Ascending aorta (tissue), 2 donors: ENCODE measurements at regions not wholly inside any gene's neighbourhood (a gene's known extent, or its start where the extent isn't known, plus 50 kb on each side); places are given as distances from the start of the nearest gene placed in this dataset.

ENCODE experiments used
- DNase-seq, 2 donors: peaks; one replicate each; pipeline ENCODE4 v3.0.0-alpha.2; 2019; ENCODE audit warnings: low spot score in 2 of 2
- H3K27ac ChIP-seq, 2 donors: fragments of 200-600 bp; sonication (generic); one replicate each; pipeline ENCODE4 v1.5.1; 2016 to 2017; ENCODE audit warnings: mild to moderate bottlenecking in 1 of 2
- H3K27me3 ChIP-seq: fragments of 200-600 bp; sonication (generic); one replicate; pipeline ENCODE4 v1.5.1; 2017
- H3K36me3 ChIP-seq, 2 donors: fragments of 200-600 bp; sonication (generic); one replicate each; pipeline ENCODE4 v1.5.1; 2016
- H3K4me1 ChIP-seq, 2 donors: fragments of 200-600 bp; sonication (generic); one replicate each; pipeline ENCODE4 v1.5.1; 2016 to 2017; ENCODE audit warnings: mild to moderate bottlenecking in 1 of 2
- H3K4me3 ChIP-seq, 2 donors: fragments of 200-600 bp; sonication (generic); one replicate each; pipeline ENCODE4 v1.5.1; 2016 to 2017; ENCODE audit warnings: mild to moderate bottlenecking in 1 of 2
- H3K9me3 ChIP-seq, 2 donors: fragments of 200-600 bp; sonication (generic); one replicate each; pipeline ENCODE4 v1.5.1; 2016
- intact Hi-C: fragments of 100-400 bp; cut with DNase I; formaldehyde crosslinking; loops from one replicate; pipeline ENCODE4 v1.15.1; 2023
- TF ChIP-seq, protein P1 (sequence below), 3 experiments: fragments of 200-600 bp in 2 of 3; fragments of 450-650 bp in 1 of 3; sonication (generic) in 2 of 3; IDR thresholded peaks; one replicate each; pipeline ENCODE4 v1.5.1; 2016 to 2019; ENCODE audit warnings: antibody characterized with exemption in 3 of 3, mild to moderate bottlenecking in 1 of 3, moderate library complexity in 1 of 3

DNA sequence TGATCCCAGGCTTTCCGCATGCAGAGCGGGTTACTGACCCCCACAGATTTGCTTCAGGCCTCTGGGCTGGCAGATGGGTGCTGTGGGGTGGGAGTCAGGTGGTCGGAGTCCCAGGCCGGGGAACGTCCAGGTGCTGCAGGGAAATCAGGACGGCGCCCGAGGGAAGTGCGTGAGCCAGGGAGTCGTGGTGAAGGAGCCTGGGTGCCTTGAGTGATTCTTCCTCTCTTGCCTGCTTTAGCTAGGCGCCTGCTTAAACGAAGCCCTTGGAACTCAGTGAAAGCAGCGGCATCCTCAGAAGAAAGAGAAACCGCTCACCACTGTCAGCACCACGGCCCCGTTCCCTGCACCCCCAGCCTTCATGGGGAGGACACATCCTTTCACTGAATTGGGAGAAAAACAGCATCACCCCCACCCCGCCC lies 455.6 kb downstream of the BRD1 start:
- Histone ChIP-seq H3K27me3 (no peaks in the 10 kb centered on the region), H3K4me1 (no peaks in the 10 kb centered on the region), H3K4me3 (no peak overlapping the region), H3K36me3 (no peaks in the 10 kb centered on the region), H3K27ac (no peak overlapping the region), H3K9me3 (no peaks in the 10 kb centered on the region)
- peak in 1 of 2 donors; percentile 43 for DNase-seq
- TF ChIP-seq, protein P1, sequence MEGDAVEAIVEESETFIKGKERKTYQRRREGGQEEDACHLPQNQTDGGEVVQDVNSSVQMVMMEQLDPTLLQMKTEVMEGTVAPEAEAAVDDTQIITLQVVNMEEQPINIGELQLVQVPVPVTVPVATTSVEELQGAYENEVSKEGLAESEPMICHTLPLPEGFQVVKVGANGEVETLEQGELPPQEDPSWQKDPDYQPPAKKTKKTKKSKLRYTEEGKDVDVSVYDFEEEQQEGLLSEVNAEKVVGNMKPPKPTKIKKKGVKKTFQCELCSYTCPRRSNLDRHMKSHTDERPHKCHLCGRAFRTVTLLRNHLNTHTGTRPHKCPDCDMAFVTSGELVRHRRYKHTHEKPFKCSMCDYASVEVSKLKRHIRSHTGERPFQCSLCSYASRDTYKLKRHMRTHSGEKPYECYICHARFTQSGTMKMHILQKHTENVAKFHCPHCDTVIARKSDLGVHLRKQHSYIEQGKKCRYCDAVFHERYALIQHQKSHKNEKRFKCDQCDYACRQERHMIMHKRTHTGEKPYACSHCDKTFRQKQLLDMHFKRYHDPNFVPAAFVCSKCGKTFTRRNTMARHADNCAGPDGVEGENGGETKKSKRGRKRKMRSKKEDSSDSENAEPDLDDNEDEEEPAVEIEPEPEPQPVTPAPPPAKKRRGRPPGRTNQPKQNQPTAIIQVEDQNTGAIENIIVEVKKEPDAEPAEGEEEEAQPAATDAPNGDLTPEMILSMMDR (IDR thresholded peaks at IDR 0.05), result no peak
- intact Hi-C loops, result no loop called here

DNA sequence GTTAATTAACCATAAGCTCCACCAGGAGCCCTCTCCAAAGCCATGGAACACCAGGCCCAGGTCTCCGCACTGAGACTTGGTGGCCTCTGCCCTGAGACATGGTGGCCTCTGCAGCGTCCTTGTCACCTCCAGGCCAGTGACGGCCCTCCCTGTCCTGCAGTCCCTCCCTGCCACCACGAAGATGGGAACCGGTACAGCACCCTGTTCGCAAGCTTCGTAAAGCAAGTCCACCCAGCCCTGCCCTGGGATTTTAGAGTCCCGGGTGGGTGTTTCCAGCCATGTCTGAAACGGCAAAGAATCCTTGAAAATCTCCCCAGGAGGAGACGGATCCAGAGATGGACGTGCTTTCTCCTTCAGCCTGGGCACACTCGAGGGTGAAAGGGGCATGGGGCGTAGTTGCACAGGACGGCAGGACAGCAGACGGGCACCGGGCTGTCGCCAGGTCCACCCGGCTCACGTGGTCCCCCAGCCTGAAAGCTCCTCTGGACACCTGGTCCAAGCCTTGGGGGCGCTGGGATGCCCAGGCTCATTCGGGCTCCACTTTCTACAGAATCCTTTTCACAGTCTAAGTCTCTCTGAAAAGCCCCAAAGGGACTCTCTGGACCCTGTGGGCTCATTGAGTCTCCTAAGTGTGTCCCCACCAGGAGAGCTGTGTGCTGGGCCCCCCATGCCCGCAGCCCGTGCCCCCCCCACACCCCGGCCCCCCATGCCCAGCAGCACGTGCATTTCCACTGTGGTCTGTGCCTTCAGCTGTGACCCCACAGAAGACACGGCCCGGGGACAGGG lies 456.2 kb downstream of the BRD1 start:
- no peaks in the 10 kb centered on the region for H3K27me3 ChIP-seq
- H3K9me3 ChIP-seq, result no peaks in the 10 kb centered on the region
- TF ChIP-seq, protein P1 (IDR thresholded peaks at IDR 0.05), result no peak
- no peaks in the 10 kb centered on the region for H3K4me1 ChIP-seq
- intact Hi-C loops, result no loop called here
- peak in 1 of 2 donors; percentile 44 for DNase-seq
- H3K36me3 ChIP-seq, result no peaks in the 10 kb centered on the region
- H3K27ac ChIP-seq, result no peak overlapping the region
- no peak overlapping the region for H3K4me3 ChIP-seq

DNA sequence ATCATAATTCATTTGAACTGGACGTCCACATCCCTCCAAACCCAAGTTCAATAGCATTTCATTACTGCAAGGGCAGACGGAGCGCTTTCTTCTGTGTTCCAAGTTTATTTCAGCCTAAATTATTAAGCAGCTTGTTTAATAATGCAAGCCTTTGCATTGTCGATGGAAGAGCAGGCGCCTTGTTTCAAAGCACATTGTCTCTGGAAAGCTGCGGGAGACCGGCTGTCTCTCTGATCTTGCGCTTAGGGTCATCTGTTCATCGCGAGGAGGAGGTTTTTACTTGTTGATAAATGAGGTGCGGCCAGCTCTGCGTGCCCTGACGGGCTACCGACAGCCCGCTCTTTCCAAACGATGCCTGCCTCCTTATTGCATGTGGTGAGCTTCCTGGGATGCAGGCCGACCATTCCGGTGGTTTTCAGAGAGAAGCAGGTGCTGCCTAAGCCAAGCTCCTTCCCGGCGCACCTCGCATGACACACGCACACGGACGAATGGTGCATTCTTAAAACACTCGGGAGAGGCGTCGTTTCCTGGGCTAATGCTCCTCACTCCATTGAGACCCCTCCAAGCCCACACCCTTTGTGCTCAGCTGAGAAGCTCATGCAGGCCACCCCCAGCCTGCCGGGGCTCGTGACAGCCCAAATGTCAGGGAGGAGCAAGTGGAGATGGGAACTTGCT lies 456.9 kb downstream of the BRD1 start:
- TF ChIP-seq, protein P1 (IDR thresholded peaks at IDR 0.05), result no peak
- no peaks in the 10 kb centered on the region for H3K27me3 ChIP-seq
- intact Hi-C loops, result no loop called here
- DNase-seq, result peak in 1 of 2 donors; percentile 15
- H3K27ac ChIP-seq, result no peak overlapping the region
- no peak overlapping the region for H3K4me3 ChIP-seq
- H3K4me1 ChIP-seq, result no peaks in the 10 kb centered on the region
- H3K36me3 ChIP-seq, result no peaks in the 10 kb centered on the region
- no peaks in the 10 kb centered on the region for H3K9me3 ChIP-seq

DNA sequence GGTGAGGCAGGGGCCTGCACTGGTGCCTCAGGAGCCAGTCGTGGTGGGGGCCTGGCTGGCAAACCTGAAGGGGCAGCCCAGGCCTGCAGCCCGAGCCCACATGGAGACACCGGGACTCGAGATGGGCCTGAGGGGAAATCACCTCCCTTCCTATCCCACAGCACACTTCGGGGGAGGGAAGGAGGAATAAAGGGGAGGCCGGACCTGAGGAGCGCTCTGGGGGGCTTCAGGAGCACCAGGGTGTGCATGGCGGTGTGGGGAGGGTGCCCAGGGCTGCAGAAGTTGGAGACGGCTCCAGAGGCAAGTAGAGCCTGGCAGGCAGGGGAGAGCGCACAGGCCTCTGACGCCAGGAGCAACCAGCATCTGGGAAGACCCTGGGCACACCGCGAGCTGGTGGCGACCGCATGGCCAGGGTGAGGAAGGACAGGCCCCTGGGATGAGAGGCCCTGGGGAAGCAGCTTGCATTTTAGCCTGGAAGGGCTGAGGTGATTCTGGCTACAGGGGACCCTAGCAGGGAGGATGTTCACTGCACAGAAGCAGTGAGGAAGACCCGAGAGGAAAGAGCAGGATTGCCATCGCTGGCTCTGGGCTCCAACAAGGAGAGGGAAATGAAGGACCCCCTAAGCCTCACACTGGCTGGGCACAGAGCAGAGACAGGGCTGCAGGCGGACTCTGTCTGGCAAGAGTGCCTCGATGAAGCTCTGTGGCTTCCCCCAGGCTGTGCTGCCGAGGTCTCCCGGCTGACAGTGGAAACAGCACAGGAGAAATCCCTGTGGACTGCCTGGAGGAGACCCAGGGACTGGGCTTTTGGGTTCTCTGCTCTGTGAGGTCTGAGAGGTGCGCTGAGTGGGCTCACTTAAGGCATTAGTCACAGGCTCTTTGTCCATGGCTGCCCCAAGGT lies 457.7 kb downstream of the BRD1 start:
- TF ChIP-seq, protein P1 (IDR thresholded peaks at IDR 0.05), result no peak
- Histone ChIP-seq H3K36me3 (no peaks in the 10 kb centered on the region), H3K27ac (no peak overlapping the region), H3K4me1 (no peaks in the 10 kb centered on the region), H3K9me3 (no peaks in the 10 kb centered on the region), H3K4me3 (no peak overlapping the region), H3K27me3 (no peaks in the 10 kb centered on the region)
- intact Hi-C loops, result no loop called here
- peak in 1 of 2 donors; percentile 31 for DNase-seq

DNA sequence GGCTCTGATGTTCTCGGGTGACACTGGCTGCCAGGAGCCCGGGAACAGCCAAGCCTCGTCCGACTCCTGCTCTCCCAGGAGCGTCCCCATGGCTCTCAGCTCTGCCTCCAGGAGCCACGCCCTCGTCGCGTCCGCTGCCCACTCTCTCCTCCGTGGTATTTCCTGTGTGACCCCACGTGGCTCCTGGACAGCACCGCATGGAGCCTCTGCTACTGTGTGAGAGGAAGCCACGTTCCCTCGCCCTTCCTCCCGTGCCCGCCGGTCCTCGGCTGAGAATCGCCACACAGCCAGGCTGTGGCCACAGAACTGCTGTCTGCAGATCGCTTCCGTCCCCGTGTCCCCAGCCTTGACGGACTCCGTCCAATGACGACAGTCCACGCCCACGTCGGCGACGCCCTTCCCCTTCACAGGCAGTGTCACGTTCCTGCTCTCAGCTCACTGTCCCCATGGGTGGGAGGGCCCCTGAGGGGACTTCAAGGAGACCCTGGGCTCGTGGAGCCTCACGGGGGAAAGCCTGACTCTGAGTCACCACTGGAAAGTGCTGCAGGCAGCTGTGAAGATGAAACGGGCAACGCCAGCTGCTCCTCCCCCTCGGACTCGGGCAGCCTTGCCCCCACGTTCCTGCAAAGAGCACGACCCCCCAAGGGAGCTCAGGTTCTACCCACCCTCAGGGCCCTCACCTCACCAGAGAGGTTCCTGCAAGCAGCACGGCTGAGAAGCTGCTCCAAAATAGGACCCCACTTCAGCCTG lies 458.5 kb downstream of the BRD1 start:
- DNase-seq, result peak in 1 of 2 donors; percentile 56

More for the DNA sequence above, 458.5 kb downstream of the BRD1 start:
- H3K4me3 ChIP-seq, result no peak overlapping the region
- intact Hi-C loops, result no loop called here
- no peak overlapping the region for H3K27ac ChIP-seq
- no peaks in the 10 kb centered on the region for H3K27me3 ChIP-seq
- no peaks in the 10 kb centered on the region for H3K9me3 ChIP-seq
- no peaks in the 10 kb centered on the region for H3K36me3 ChIP-seq
- TF ChIP-seq, protein P1 (IDR thresholded peaks at IDR 0.05), result no peak
- H3K4me1 ChIP-seq, result no peaks in the 10 kb centered on the region
